ENCODE measurements at regions not wholly inside any gene's neighbourhood (a gene's known extent, or its start where the extent isn't known, plus 50 kb on each side); places are given as distances from the start of the nearest gene placed in this dataset.
"Not testable (repeated sequence)": the region's sequence is repeated elsewhere in the genome, so short reads cannot be mapped to it uniquely, and the experiment has no call there.

- intact Hi-C loops (cut with micrococcal nuclease), result no loop called here
Observed at GRCh38 chr3:187481426-187481825, 113.2 kb downstream of the RTP4 start.

GRCh38 chr3:187475613-187476012 is 107.4 kb downstream of the RTP4 start:
- intact Hi-C loops (cut with micrococcal nuclease), result not testable (repeated sequence)

GRCh38 chr3:187473778-187474406 is 105.7 kb downstream of the RTP4 start:
- intact Hi-C loops (cut with micrococcal nuclease), result no loop called here

- intact Hi-C loops (cut with micrococcal nuclease), result not testable (repeated sequence)
Observed at GRCh38 chr3:187466306-187466705, 98.1 kb downstream of the RTP4 start.

- intact Hi-C loops (cut with micrococcal nuclease), result no loop called here
Observed at GRCh38 chr3:187465503-187465902, 97.3 kb downstream of the RTP4 start.

GRCh38 chr3:187464682-187465081 is 96.5 kb downstream of the RTP4 start:
- intact Hi-C loops (cut with micrococcal nuclease), result no loop called here

- intact Hi-C loops (cut with micrococcal nuclease), result no loop called here
Observed at GRCh38 chr3:187458921-187459320, 90.7 kb downstream of the RTP4 start.

GRCh38 chr3:187458383-187458782 is 90.2 kb downstream of the RTP4 start:
- intact Hi-C loops (cut with micrococcal nuclease), result no loop called here

GRCh38 chr3:187456250-187456649 is 88.1 kb downstream of the RTP4 start:
- intact Hi-C loops (cut with micrococcal nuclease), result no loop called here

GRCh38 chr3:187454085-187454815 is 86.1 kb downstream of the RTP4 start:
- intact Hi-C loops (cut with micrococcal nuclease), result loop anchor here (5.0 kb wide), 1 partner anchor 137 kb away; no protein-coding TSS in a partner anchor

- intact Hi-C loops (cut with micrococcal nuclease), result loop anchor here (5.0 kb wide), 1 partner anchor 133 kb away; no protein-coding TSS in a partner anchor
Observed at GRCh38 chr3:187450431-187451190, 82.4 kb downstream of the RTP4 start.

- intact Hi-C loops (cut with micrococcal nuclease), result no loop called here
Observed at GRCh38 chr3:187448674-187449073, 80.5 kb downstream of the RTP4 start.

- intact Hi-C loops (cut with micrococcal nuclease), result no loop called here
Observed at GRCh38 chr3:187447737-187448136, 79.6 kb downstream of the RTP4 start.

- intact Hi-C loops (cut with micrococcal nuclease), result no loop called here
Observed at GRCh38 chr3:187445356-187445755, 77.2 kb downstream of the RTP4 start.

- intact Hi-C loops (cut with micrococcal nuclease), result no loop called here
Observed at GRCh38 chr3:187434524-187434923, 66.3 kb downstream of the RTP4 start.

- intact Hi-C loops (cut with micrococcal nuclease), result no loop called here
Observed at GRCh38 chr3:187430576-187430975, 62.4 kb downstream of the RTP4 start.

Measured in T-helper 1 cell treated with Interleukin-12 subunit alpha and Interleukin-12 subunit beta and Interleukin-4 antibody, amounts not matched to agents 30 ng/mL and 1 ng/mL, for 36 hours (primary cell).